Adipocyte (in vitro differentiated cells): ENCODE measurements at regions not wholly inside any gene's neighbourhood (a gene's known extent, or its start where the extent isn't known, plus 50 kb on each side); places are given as distances from the start of the nearest gene placed in this dataset.

Experiments
- DNase-seq: peaks from one replicate; pipeline ENCODE4 v3.0.0-alpha.2; 2015; ENCODE audit warnings: low read depth
- H3K27me3 ChIP-seq: replicated peaks from 2 replicates; pipeline ENCODE4 v1.7.0; 2013; ENCODE audit warnings: mild to moderate bottlenecking, low read length, moderate library complexity; ENCODE audit not compliant: control insufficient read depth, insufficient read depth
- H3K36me3 ChIP-seq: 2 replicates; pipeline ENCODE4 v1.7.0; 2013; ENCODE audit warnings: low read length, mild to moderate bottlenecking, moderate library complexity; ENCODE audit not compliant: control insufficient read depth, insufficient read depth, severe bottlenecking
- H3K4me1 ChIP-seq: 2 replicates; pipeline ENCODE4 v1.7.0; 2013; ENCODE audit warnings: mild to moderate bottlenecking, low read length, moderate library complexity; ENCODE audit not compliant: control insufficient read depth, insufficient read depth
- H3K4me3 ChIP-seq: 2 replicates; pipeline ENCODE4 v1.7.0; 2013; ENCODE audit warnings: mild to moderate bottlenecking, low read length, moderate library complexity
- H3K9ac ChIP-seq: 2 replicates; pipeline ENCODE4 v1.7.0; 2013; ENCODE audit warnings: mild to moderate bottlenecking, low read length, moderate library complexity
- H3K9me3 ChIP-seq: 2 replicates; pipeline ENCODE4 v1.7.0; 2013; ENCODE audit warnings: mild to moderate bottlenecking, low read length, moderate library complexity; ENCODE audit not compliant: control insufficient read depth

- Histone ChIP-seq H3K4me3 (no peak overlapping the region), H3K9me3 (no peaks in the 10 kb centered on the region), H3K36me3 (peaks cover 17% of the 10 kb centered on the region), H3K4me1 (peaks cover 23% of the 10 kb centered on the region), H3K27me3 (no peaks in the 10 kb centered on the region), H3K9ac (no peak overlapping the region)
- no peak for DNase-seq
Measured at GRCh38 chr7:22937946-22938345, 76.0 kb downstream of the HYCC1 start.

- Histone ChIP-seq H3K9me3 (no peaks in the 10 kb centered on the region), H3K4me3 (no peak overlapping the region), H3K4me1 (peaks cover 23% of the 10 kb centered on the region), H3K36me3 (peaks cover 17% of the 10 kb centered on the region), H3K27me3 (no peaks in the 10 kb centered on the region), H3K9ac (no peak overlapping the region)
- no peak for DNase-seq
Measured at GRCh38 chr7:22936246-22936645, 77.7 kb downstream of the HYCC1 start.

GRCh38 chr7:22935269-22935668 is 78.7 kb downstream of the HYCC1 start:
- H3K9ac ChIP-seq = no peak overlapping the region
- peak; percentile 16 for DNase-seq
- no peak overlapping the region for H3K4me3 ChIP-seq
- peaks cover 23% of the 10 kb centered on the region for H3K4me1 ChIP-seq
- peaks cover 4% of the 10 kb centered on the region for H3K9me3 ChIP-seq
- no peaks in the 10 kb centered on the region for H3K27me3 ChIP-seq
- peaks cover 11% of the 10 kb centered on the region for H3K36me3 ChIP-seq

- H3K27me3 ChIP-seq = no peaks in the 10 kb centered on the region
- peaks cover 23% of the 10 kb centered on the region for H3K4me1 ChIP-seq
- H3K9ac ChIP-seq = peak overlapping the region; percentile 63
- no peak for DNase-seq
- H3K36me3 ChIP-seq = peaks cover 11% of the 10 kb centered on the region
- H3K4me3 ChIP-seq = peak overlapping the region; percentile 29
- peaks cover 4% of the 10 kb centered on the region for H3K9me3 ChIP-seq
Measured at GRCh38 chr7:22934473-22935065, 79.4 kb downstream of the HYCC1 start.

- peaks cover 4% of the 10 kb centered on the region for H3K9me3 ChIP-seq
- DNase-seq = no peak
Measured at GRCh38 chr7:22934023-22934422, 79.9 kb downstream of the HYCC1 start.

GRCh38 chr7:22932896-22933295 is 81.0 kb downstream of the HYCC1 start:
- no peaks in the 10 kb centered on the region for H3K27me3 ChIP-seq
- H3K4me1 ChIP-seq = peaks cover 23% of the 10 kb centered on the region
- no peak overlapping the region for H3K4me3 ChIP-seq
- DNase-seq = no peak
- H3K9me3 ChIP-seq = peaks cover 4% of the 10 kb centered on the region
- H3K36me3 ChIP-seq = peaks cover 6% of the 10 kb centered on the region
- H3K9ac ChIP-seq = no peak overlapping the region

More at GRCh38 chr7:22934023-22934422, 79.9 kb downstream of the HYCC1 start:
- no peaks in the 10 kb centered on the region for H3K27me3 ChIP-seq
- H3K36me3 ChIP-seq = peaks cover 6% of the 10 kb centered on the region
- H3K9ac ChIP-seq = peak overlapping the region; percentile 63
- peak overlapping the region; percentile 29 for H3K4me3 ChIP-seq
- H3K4me1 ChIP-seq = peaks cover 23% of the 10 kb centered on the region

GRCh38 chr7:22931011-22931410 is 82.9 kb downstream of the HYCC1 start:
- DNase-seq = no peak

GRCh38 chr7:22922307-22922706 is 91.6 kb downstream of the HYCC1 start:
- no peak overlapping the region for H3K4me3 ChIP-seq
- H3K36me3 ChIP-seq = peaks cover 6% of the 10 kb centered on the region
- no peaks in the 10 kb centered on the region for H3K4me1 ChIP-seq
- no peaks in the 10 kb centered on the region for H3K27me3 ChIP-seq
- no peaks in the 10 kb centered on the region for H3K9me3 ChIP-seq
- no peak for DNase-seq
- H3K9ac ChIP-seq = no peak overlapping the region

More at GRCh38 chr7:22931011-22931410, 82.9 kb downstream of the HYCC1 start:
- no peaks in the 10 kb centered on the region for H3K36me3 ChIP-seq
- no peak overlapping the region for H3K9ac ChIP-seq
- peaks cover 23% of the 10 kb centered on the region for H3K4me1 ChIP-seq
- no peak overlapping the region for H3K4me3 ChIP-seq
- H3K27me3 ChIP-seq = no peaks in the 10 kb centered on the region
- H3K9me3 ChIP-seq = peaks cover 4% of the 10 kb centered on the region

- no peaks in the 10 kb centered on the region for H3K9me3 ChIP-seq
- H3K4me1 ChIP-seq = no peaks in the 10 kb centered on the region
- H3K36me3 ChIP-seq = peaks cover 6% of the 10 kb centered on the region
- no peak overlapping the region for H3K4me3 ChIP-seq
- no peak for DNase-seq
- H3K27me3 ChIP-seq = no peaks in the 10 kb centered on the region
- no peak overlapping the region for H3K9ac ChIP-seq
Measured at GRCh38 chr7:22921386-22922086, 92.4 kb downstream of the HYCC1 start.

GRCh38 chr7:22920672-22921071 is 93.3 kb downstream of the HYCC1 start:
- Histone ChIP-seq H3K27me3 (no peaks in the 10 kb centered on the region), H3K9me3 (no peaks in the 10 kb centered on the region), H3K4me1 (no peaks in the 10 kb centered on the region), H3K36me3 (peaks cover 6% of the 10 kb centered on the region), H3K9ac (no peak overlapping the region), H3K4me3 (no peak overlapping the region)
- DNase-seq = no peak

GRCh38 chr7:22913158-22913557 is 90.5 kb upstream of the TOMM7 start:
- Histone ChIP-seq H3K27me3 (no peaks in the 10 kb centered on the region), H3K4me1 (peaks cover 25% of the 10 kb centered on the region), H3K4me3 (no peak overlapping the region), H3K36me3 (peaks cover 12% of the 10 kb centered on the region), H3K9me3 (no peaks in the 10 kb centered on the region), H3K9ac (no peak overlapping the region)
- no peak for DNase-seq
